CD4-positive, alpha-beta T cell treated with Interleukin-21 for 1 hour (primary cell): ENCODE measurements at regions not wholly inside any gene's neighbourhood (a gene's known extent, or its start where the extent isn't known, plus 50 kb on each side); places are given as distances from the start of the nearest gene placed in this dataset.

Experiments used
- DNase-seq: peaks from one replicate; pipeline ENCODE4 v3.0.0-alpha.2; 2020

DNA sequence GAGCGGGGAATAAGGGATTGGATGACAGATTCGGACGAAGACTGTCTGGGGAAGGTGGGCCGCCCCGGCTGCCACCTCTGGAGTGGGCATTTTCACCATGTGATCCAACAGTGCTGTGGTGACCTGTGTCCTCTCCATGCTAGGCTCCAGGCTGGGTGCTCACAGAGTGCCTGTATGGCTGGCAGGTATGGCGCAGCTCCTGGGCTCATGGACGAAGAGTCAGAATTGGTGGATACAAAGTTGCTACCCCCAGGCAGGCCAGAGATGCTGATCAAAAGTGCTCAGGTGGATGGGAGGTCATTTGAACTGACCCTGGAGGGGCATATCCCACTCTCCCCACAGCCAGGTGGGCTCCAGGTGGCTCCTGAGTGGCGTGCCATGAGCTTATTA is 111.3 kb upstream of the UQCRFS1 start:
- no peak for DNase-seq

DNA sequence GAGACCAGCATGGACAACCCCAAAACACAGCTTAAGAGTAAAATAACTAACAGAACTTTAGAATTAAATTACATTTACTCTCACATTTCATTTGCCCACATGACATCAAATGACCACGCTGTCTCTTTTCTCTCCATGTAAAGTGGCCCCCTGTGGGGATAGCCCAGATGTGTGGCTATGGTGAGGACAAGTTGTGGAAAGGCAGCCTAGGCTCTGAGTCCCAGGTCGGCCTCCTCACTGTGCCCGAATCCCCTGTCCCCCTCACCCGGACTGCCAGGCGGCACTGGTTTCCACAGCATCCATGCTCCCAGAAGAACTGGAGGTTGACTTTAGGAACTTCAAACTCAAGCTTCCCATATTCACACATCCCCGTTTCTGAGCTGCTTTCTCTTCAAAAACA is 111.8 kb upstream of the UQCRFS1 start:
- DNase-seq, result no peak

DNA sequence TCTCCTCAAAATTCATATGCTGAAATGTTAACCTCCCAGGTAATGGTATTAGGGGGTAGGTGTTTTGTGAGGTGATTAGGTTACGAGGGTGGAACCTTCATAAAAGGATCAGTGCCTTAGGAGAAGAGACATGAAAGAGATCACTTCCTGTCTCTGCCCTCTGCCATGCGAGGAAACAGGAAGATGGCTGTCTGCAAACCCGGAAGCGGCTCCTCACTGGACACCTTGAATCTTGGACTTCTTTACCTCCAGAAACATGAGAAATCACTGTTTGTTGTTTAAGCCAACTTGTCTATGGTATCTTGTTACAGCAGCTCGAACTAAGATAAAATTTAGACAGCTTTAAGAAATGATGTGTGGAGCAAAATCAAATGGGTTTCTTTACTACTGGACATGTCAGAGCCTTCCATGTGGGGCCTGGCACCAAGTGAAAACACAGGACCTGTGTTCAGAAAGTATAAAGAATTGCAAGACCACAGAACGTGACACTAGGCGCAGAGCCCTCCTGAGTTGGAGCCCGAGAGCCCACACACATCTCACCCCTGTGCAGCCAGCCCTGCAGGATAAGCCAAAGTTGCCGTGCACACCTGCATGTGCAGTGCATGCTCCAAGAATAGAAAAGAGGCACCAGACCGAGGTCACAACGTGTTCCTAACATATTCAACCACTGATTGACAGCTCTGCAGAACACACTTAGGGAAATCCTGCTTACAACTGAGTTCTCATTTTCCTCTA is 112.5 kb upstream of the UQCRFS1 start:
- no peak for DNase-seq

DNA sequence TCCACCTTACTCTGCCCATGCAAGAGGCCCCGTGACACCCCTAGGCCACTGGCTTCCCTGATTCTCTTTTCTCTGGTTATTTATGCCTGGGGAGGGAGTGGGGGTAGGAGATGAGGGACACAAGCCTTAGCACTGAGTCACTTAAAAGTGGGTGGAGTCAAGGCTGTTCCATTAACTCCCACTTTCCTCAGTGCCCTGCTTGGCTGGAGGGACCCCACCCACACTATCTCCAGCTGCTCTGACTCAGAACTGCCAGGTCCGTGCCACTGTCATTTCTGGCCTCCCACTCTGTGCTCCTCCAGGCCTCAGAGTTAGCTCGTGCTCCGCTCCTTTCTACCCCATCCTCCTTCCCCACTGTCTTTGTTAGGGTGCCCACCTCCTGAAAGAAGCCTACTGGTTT is 113.4 kb upstream of the UQCRFS1 start:
- DNase-seq, result no peak

DNA sequence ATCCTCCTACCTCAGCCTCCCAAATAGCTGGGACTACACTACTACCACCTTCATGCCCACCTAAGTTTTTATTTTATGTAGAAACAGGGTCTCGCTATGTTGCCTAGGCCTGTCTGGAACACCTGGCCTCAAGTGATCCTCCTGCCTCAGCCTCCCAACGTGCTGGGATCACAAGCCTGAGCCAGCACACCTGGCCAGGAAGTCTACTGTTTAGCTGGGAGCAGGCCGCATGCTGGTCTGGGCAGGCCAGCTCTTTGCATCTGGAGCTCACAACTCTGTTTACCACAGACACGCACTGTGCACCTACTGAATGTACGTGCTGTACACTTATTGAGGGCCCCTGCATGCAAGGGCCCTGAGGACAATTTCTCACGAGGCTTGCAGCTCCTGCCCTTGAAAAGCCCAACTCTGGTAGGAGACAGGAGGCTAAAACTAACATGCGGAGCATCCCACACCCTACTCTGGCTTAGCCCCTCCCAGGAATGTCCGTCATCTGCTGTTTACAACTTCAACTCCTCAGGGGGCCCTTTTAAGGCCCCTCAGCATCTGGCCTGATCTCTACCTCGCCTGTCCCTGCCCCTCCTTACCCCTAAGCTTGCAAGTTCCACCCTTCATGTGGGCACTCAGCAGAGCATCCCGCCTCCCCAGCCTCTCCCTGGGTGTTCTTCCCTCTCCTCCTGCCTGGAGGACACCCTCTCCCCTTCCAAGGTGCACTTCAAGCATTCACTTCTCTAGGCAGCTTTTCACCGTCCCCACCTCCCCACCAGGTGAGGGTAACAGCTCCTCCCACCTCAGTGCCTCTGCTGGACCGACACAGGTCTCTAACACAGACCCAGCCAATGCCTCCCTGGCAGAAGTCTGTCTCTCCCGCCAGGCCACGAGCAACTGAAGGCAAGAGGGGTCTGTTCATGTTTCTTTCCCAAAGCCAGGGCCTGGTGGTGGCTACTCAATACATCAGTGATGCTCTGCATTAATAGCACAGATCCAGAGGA is 114.2 kb upstream of the UQCRFS1 start:
- DNase-seq, result no peak

DNA sequence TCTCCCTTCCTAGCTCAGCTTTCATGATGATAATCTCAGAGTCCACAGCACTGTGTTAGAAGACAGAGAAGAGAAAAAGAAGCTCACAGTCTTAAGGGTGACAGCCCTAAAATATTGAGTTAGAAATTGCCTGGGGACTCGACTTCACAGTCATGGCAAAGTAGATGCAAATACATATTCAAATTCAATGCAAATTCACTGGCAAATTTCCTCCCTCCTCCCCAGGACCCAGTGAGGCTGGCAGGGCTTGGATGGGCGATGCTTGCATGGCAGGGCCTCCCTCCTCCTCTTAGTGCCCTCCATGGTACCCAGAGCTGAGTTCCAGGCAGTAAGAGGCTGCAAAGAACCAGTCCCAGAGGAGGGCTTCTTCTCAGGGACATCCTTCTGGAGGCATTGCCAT is 115.6 kb upstream of the UQCRFS1 start:
- no peak for DNase-seq

DNA sequence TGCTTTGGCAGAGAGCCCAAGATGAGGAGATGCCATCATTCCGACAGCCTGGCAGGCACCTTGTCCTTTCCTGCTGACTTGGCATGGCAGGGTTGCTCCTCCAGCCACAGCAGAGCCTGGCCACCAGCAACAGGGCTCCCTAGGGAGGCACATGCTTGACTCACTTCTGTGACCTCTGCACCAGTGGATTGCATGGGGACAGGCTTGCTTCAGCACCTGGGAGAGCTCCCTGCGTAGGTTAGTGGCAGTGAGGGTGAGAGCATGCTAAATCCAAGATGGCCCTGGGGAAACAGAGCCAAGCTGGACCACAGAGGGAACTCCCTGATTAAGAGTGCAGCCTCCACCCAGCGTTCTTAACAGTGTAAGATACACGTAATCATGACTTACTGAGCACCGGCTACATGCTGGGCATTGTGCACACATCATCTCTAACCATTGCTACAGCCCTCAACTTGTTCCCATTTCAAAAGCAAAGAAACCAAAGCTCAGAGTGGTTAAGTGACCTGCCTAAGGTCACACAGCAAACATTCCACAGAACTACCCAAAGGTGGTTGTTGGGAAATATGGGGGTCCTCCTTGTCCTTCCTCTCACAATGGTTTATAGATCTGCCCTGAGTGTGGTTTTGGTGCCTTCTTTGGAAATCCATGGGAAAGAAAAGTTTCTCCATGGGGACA is 116.6 kb upstream of the UQCRFS1 start:
- DNase-seq, result no peak

DNA sequence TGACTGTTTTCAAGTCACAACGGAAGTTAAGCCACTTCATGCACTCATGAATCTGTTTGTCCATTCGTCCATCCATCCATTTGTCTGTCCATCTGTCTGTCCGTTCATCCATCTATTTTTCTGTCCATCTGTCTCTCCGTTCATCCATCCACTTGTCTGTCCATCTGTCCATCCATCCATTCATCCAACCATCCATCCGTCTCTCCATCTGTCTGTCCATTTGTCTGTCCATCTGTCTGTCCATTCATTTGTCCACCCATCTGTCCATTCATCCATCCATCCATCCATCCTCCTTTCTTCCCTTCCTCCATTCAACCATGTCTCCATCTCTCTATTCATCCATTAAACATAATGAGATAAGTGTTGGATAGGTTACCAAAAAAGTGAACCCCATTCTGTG is 123.5 kb upstream of the UQCRFS1 start:
- DNase-seq, result no peak

DNA sequence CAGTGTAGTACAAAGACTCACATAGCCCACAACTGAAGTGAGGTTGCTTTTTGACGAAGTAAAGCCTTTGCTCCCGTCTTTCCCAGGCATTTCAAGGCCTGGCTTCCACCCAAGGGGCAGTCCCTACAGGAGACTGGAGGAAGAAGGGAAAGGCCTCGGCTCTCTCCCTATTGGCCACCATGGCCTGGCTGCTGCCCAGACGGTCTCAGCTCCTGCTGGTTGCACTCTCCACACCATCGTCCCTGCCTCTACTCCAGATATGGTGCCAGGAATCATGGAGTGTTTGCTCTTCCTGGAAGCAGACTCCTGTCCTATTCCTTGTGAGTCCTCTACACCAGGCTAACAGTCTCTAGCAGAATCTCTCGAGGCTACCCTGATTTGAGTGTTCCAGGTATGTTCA is 124.1 kb upstream of the UQCRFS1 start:
- no peak for DNase-seq

DNA sequence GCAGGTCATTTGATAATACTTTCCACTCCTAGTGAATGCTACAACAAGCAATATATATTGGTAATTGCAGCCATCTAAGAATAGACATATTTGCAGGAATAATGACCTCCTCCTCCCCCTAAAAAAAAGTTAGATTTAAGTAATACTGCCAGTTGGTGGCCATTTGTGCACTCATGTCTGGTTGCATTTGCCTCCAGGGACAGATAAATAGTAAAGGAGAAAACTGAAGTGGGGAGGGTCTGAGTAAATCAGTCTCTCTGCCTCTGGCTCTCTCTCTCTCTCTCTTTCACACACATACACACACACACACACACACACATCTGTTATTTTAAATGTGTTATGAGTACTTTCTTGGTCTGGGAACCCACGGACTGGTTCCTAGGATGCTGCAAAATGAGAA is 125.5 kb upstream of the UQCRFS1 start:
- no peak for DNase-seq

DNA sequence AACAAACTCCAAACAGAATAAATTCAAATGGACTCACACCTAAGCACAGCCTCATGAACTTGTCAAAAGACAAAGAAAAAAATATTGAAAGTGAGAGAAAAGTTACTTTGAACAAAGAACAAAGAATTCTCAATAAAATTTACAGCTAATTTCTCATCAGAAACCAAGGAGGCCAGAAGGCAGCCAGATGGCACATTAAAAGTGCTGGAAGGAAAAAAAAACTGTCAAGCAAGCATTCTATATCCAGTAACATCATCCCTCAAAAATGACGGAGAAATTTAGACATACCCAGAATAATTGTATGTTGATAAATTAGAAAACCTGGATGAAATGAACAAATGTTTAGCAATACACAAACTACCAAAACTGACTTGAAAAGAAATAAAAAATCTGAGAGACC is 129.8 kb upstream of the UQCRFS1 start:
- DNase-seq, result no peak

DNA sequence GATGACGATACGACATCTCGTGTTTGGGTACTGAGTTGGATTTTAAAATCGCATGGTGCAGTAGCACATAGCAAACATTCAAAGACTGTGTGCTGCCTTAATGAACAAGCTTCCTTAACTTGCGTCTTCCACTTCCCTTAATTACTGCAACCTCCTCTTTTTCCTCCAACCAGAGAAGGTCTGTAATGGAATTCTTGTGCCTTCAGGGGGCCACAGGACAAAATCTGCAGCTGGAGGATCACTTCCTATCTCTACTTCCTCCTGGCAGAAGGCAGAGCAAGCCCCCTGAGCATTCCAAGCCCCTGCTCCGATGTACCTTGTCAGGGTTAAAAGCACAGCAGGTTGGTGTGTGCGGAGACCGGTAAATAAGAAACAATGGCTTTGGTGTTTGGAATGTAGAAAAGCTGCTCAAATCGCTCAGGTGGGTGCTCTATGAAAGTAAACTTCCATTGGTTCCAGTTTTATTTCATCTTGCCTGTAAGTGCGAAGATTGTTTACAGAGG is 151.3 kb upstream of the UQCRFS1 start:
- DNase-seq, result no peak

DNA sequence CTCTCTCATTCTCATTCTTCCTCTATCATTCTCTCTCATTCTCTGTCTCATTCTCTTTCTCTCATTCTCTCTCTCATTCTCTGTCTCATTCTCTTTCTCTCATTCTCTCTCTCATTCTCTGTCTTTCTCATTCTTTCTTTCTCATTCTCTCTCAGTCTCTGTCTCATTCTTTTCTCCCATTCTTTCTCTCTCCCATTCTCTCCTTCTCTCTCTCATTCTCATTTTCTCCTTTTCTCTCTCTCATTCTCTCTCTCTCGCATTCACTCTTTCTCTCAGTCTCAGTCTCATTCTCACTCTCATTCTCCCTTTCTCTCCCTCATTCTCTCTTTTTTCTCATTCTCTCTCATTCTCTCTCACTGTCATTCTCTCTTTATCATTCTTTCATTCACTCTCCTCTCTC is 152.0 kb upstream of the UQCRFS1 start:
- no peak for DNase-seq

DNA sequence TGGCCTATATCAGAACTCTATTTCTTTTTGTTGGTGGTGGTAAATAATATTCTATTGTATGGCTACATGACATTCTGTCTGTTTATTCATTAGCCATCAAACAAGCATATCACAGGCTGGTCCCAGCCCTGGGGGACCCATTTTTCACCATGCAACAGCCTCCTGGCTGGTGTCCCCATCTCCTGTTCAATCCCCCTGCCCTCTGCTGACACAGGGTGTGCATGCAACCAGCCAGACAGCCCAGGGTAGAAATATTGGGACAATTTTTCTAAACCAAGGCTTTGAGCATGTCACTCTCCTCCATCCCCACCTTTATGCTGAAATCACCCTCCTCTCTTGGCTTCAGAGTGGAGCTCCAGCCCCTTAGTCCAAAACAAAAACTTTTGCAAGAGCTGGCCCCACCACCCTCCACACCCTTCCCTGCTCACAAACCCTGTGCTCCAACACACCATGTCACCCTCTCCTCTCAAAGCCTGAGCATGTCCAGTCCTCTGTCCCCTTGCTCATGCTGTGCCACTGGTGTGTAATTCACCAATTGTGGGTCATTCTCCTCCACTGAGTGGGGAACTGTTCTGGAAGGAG is 153.0 kb upstream of the UQCRFS1 start:
- DNase-seq, result no peak

DNA sequence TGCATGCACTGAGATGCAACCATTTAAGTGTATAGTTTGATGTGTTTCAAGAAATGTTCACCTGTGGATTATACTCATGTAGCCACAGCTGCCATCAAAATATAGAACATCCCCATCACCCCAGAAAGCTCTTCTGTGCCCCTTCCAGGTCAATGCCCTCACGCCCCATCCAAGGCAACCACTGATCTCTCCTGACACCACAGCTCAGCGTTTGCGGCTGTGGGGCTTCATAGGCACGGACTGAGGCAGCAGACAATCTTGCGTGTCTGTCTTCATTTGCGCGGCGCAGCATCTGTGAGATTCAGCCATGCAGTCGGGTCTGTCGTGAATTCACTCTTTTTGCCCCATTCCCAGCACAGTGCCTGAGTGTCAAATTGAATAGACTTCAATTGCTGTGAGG is 153.8 kb upstream of the UQCRFS1 start:
- DNase-seq, result no peak

DNA sequence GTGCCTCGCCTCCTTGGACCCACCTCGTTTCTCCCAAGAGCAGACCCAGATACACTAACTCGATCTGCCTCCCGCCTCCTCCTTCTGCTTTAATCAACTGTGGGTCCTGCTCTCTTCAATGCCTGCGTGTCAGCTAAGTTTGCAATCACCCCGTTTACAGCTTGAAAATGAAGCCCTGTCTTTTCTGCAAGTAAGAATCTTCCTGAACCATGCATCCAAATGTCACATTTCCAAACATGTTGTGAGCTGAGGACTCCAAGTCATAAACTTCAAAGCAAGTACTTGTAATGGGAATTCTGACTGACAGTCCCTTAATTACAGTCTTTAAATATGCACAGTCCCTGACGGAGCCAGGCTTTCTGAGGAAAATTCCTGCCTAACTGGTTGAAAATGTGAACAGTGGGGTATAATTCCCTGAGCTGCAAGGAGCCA is 154.9 kb upstream of the UQCRFS1 start:
- no peak for DNase-seq

DNA sequence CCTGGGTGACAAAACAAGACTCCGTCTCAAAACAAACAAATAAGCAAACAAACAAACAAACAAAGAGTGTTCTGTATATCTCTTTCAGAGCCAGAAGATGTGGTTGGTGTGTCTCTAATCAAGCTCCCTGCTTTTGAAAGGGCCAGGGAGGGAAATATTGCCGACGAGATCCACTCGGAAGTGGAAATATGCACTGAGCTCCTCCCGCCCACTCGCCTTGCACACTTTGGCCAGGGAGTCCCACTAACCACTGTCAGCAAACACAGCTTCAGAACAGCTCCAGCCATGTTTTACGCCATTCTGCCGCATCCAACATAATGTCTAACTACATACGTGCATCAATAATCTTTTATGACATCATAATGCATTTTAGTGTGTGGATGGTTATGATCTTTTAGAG is 155.5 kb upstream of the VSTM2B start:
- DNase-seq, result no peak

DNA sequence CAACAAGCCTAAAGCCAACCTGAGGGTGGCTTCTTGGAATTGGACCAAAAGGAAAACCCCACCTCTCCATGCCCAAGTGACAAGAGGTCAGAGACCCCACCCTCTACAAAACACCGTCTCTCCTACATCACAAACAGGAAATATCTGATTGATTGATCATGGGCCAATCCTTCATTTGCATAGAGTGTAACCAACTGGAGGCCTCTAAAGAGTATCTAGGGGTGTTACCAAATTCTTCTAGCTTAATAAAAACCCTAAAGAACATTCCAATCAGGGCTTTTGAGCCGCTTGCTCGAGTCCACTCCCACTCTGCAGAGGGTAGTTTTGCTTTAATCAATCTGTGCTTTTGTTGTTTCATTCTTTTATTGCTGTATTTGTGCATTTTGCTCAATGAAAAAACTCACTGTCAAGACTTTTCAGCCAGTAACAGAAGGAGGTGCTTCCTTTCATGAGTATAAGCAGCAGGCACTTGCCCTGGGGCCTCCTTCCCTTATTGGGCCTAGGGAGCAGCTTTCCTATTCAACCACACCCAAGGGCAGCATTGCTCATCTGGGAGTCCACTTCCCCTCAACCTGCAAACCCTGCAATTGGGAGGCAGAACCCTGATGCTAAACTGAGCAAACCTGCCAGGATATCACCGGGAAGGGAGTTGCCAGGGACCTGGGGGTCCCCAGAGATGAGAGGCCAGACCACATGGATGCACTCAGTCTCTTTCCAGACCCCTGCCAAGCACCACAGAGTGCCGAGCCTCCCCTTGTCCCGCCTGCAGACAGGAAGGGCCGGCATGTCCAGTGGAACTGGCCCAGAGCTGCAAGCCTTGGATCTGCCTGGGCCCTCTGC is 154.3 kb upstream of the VSTM2B start:
- no peak for DNase-seq

DNA sequence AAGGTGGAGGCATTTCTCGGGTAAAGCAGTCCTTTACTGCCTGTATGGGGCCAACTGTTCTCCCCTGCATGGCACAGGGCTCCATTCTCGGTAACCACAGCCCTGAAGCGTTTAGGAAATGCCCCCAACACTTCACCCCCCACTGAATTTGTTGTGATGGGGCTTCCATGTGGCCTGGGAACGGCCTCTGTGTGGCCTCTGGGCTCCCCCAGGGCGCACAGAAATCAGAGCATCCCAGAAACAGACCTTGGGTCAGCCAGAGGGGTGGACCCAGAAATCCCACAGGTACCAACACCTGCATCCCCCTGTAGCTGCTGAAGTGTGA is 153.7 kb upstream of the VSTM2B start:
- DNase-seq, result no peak

DNA sequence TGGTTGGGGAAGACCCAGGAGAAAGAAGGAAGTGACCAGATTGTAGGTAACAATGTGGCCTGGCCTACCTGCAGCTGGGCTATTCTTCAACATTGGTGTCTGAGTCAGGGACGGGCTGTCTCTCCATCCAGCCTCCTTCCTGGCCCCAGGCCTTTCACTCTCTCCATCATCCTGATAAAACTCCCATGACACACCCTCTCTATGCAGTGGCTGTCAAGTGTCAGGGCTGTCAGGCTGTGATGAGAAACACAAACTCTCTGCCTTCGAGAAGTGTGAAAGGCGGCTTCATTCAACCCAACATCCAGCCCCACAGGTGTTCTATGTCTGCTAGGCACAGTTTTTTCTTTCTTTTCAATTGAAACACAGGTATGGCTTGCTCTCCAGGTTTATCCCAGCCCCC is 153.3 kb upstream of the VSTM2B start:
- DNase-seq, result no peak

DNA sequence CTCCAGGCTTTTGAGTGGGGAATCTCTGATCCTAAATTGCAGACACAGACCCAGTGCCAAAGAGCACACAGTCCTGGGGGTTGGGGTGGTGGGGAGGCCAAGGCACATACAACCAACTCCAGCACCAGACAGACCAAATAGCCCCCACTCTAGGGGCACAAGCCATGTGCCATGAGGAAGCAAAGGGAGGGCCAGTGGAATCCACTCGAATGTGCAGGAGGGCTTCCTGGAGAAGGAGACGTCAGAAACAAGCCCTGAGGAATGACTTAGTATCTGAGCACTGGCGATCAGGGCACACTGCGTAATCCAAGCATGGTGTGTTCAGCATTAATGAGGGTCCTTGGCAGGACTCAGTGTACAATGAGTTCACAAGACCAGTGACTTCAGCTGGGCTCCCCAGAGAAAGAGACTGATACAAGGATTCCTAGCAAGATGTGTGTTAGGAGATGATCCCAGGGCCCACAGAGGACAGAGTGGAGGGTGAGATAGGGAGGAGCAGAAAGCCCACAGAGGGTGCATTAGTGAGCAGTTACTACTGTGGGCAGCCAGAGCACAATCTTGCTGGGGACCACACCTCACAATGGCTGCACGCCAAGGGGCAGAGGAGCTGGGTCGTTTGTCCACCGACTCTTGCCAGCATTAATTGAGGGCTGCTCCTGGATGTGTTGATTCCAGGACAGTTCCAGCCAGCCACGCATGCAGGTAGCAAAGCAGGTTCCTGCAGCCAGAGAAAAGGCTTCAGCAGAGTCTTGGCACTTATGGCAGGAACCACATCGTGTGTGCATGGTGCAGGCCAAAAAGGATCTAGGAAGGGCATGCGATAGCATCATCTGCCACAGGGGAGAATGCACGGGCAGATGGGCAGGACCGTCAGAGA is 152.6 kb upstream of the VSTM2B start:
- DNase-seq, result no peak
